GM23338 (cell line): ENCODE measurements at regions not wholly inside any gene's neighbourhood (a gene's known extent, or its start where the extent isn't known, plus 50 kb on each side); places are given as distances from the start of the nearest gene placed in this dataset.

Experiments
- ATAC-seq: fragments of 200-7000 bp; cut with Tn5 transposase; 3 replicates; pipeline ENCODE4 v1.9.1; 2020
- DNase-seq: peaks from one replicate; pipeline ENCODE4 v3.0.0-alpha.2; 2015; ENCODE audit warnings: low spot score
- H2AFZ ChIP-seq: fragments of 200-600 bp; sonication (generic); 2 replicates; pipeline ENCODE4 v1.8.0; 2016; ENCODE audit warnings: antibody characterized with exemption, mild to moderate bottlenecking, moderate library complexity
- H3F3A ChIP-seq: fragments of 200-600 bp; sonication (generic); replicated peaks from 2 replicates; pipeline ENCODE4 v1.8.0; 2017; ENCODE audit warnings: antibody characterized with exemption, mixed run types, low read depth
- H3K27ac ChIP-seq: fragments of 200-600 bp; sonication (generic); 2 replicates; pipeline ENCODE4 v1.6.1; 2016; ENCODE audit warnings: low read depth
- H3K27me3 ChIP-seq: fragments of 200-600 bp; sonication (generic); 2 replicates; pipeline ENCODE4 v1.8.0; 2016; ENCODE audit warnings: mild to moderate bottlenecking, mixed run types, moderate library complexity; ENCODE audit not compliant: insufficient read depth
- H3K36me3 ChIP-seq: fragments of 200-600 bp; sonication (generic); 2 replicates; pipeline ENCODE4 v1.8.0; 2016; ENCODE audit warnings: mild to moderate bottlenecking; ENCODE audit not compliant: insufficient read depth
- H3K4me1 ChIP-seq: fragments of 200-600 bp; sonication (generic); 2 replicates; pipeline ENCODE4 v1.8.0; 2016; ENCODE audit warnings: mild to moderate bottlenecking, moderate library complexity; ENCODE audit not compliant: insufficient read depth
- H3K4me2 ChIP-seq: fragments of 200-600 bp; sonication (generic); 2 replicates; pipeline ENCODE4 v1.7.1; 2017; ENCODE audit warnings: mixed run types
- H3K4me3 ChIP-seq: fragments of 200-600 bp; sonication (generic); 2 replicates; pipeline ENCODE4 v1.6.1; 2016; ENCODE audit warnings: mixed run types
- H3K79me2 ChIP-seq: fragments of 200-600 bp; sonication (generic); replicated peaks from 2 replicates; pipeline ENCODE4 v1.8.0; 2017; ENCODE audit warnings: mild to moderate bottlenecking; ENCODE audit not compliant: insufficient read depth
- H3K9me2 ChIP-seq: fragments of 200-600 bp; sonication (generic); 2 replicates; pipeline ENCODE4 v1.8.0; 2017; ENCODE audit not compliant: insufficient read depth
- H4K20me1 ChIP-seq: fragments of 200-600 bp; sonication (generic); replicated peaks from 2 replicates; pipeline ENCODE4 v1.8.0; 2017; ENCODE audit warnings: mild to moderate bottlenecking; ENCODE audit not compliant: insufficient read depth
- H3K27ac Mint-ChIP-seq: 2 replicates; pipeline ENCODE4 v1.8.0; 2020; ENCODE audit warnings: inconsistent platforms, mild to moderate bottlenecking, moderate library complexity, mixed read lengths
- H3K27me3 Mint-ChIP-seq: 3 replicates; pipeline ENCODE4 v1.8.0; 2022; ENCODE audit warnings: low read depth, mild to moderate bottlenecking, moderate library complexity, mixed read lengths, inconsistent platforms; ENCODE audit not compliant: insufficient read depth, poor library complexity
- H3K36me3 Mint-ChIP-seq: 3 replicates; pipeline ENCODE4 v1.8.0; 2021; ENCODE audit warnings: low read depth, mild to moderate bottlenecking, inconsistent platforms, moderate library complexity, mixed read lengths
- H3K4me1 Mint-ChIP-seq: 3 replicates; pipeline ENCODE4 v1.8.0; 2020; ENCODE audit warnings: mild to moderate bottlenecking, inconsistent platforms, mixed read lengths
- H3K4me3 Mint-ChIP-seq: 3 replicates; pipeline ENCODE4 v1.8.0; 2021; ENCODE audit warnings: moderate library complexity, mild to moderate bottlenecking, inconsistent platforms, mixed read lengths
- H3K9me3 Mint-ChIP-seq: 3 replicates; pipeline ENCODE4 v1.8.0; 2020; ENCODE audit warnings: moderate library complexity, mild to moderate bottlenecking, inconsistent platforms, mixed read lengths
- CREB1 ChIP-seq: fragments of 250-450 bp; sonication (Bioruptor Pico); IDR thresholded peaks from 2 replicates; pipeline ENCODE4 v1.5.0; 2020; ENCODE audit warnings: low read depth, mild to moderate bottlenecking, moderate library complexity
- CTCF ChIP-seq, 2 experiments: fragments of 200-600 bp in 1 of 2; sonication (generic) in 1 of 2; conservative IDR thresholded peaks; 2 replicates each; pipeline versions ENCODE4 v1.5.1 to v1.6.1; 2016 to 2017; ENCODE audit warnings: antibody characterized with exemption in 2 of 2, low read depth in 2 of 2, mild to moderate bottlenecking in 2 of 2, moderate library complexity in 1 of 2
- EZH2 ChIP-seq: fragments of 200-600 bp; sonication (generic); IDR thresholded peaks from one replicate; pipeline ENCODE4 v1.8.0; 2017; ENCODE audit warnings: antibody characterized with exemption, mild to moderate bottlenecking, low read depth; ENCODE audit not compliant: unreplicated experiment
- EZH2phosphoT487 ChIP-seq: fragments of 200-600 bp; sonication (generic); IDR thresholded peaks from one replicate; pipeline ENCODE4 v1.8.1; 2018; ENCODE audit warnings: antibody characterized with exemption; ENCODE audit not compliant: unreplicated experiment
- POLR2AphosphoS5 ChIP-seq: IDR thresholded peaks from 2 replicates; pipeline ENCODE4 v1.6.1; 2016; ENCODE audit warnings: antibody characterized with exemption, low read depth
- REST ChIP-seq: IDR thresholded peaks from one replicate; pipeline ENCODE4 v1.6.1; 2018; ENCODE audit warnings: antibody characterized with exemption; ENCODE audit not compliant: unreplicated experiment
- ZNF114 ChIP-seq: fragments of 250-450 bp; sonication (Bioruptor Pico); IDR thresholded peaks from 2 replicates; pipeline ENCODE4 v1.5.0; 2020; ENCODE audit warnings: mild to moderate bottlenecking, moderate library complexity
- ZNF331 ChIP-seq: fragments of 250-450 bp; sonication (Bioruptor Pico); IDR thresholded peaks from 2 replicates; pipeline ENCODE4 v1.5.0; 2020; ENCODE audit warnings: low read depth, mild to moderate bottlenecking, moderate library complexity
- ZNF462 ChIP-seq: fragments of 250-450 bp; sonication (Bioruptor Pico); IDR thresholded peaks from 2 replicates; pipeline ENCODE4 v1.5.0; 2020; ENCODE audit warnings: mild to moderate bottlenecking, moderate library complexity

GRCh38 chr12:42812086-42812485 lies 222.5 kb upstream of the PRICKLE1 start (continued):
- no peak for TF ChIP-seq ZNF462 (CRISPR knock-in tag)
- no peak for TF ChIP-seq CTCF (conservative IDR thresholded peaks at IDR 0.05; ENCODE audit: low read depth in 2 of 2)

GRCh38 chr12:42810006-42810405 lies 220.5 kb upstream of the PRICKLE1 start:
- no peak overlapping the region for H3K4me2 ChIP-seq
- H3K9me2 ChIP-seq = 0 out of 2 replicates have a peak, but pooled peaks cover 3% of the 10 kb centered on the region
- Mint-ChIP-seq H3K27me3 (peaks cover under 1% of the 10 kb centered on the region), H3K9me3 (no peaks in the 10 kb centered on the region), H3K27ac (no peak overlapping the region), H3K36me3 (no peaks in the 10 kb centered on the region), H3K4me3 (no peak overlapping the region), H3K4me1 (peaks cover 11% of the 10 kb centered on the region; the same call in 2 of the 3 replicates)
- no peaks in the 10 kb centered on the region for H4K20me1 ChIP-seq
- no peaks in the 10 kb centered on the region for H3K27me3 ChIP-seq
- H3K79me2 ChIP-seq = no peaks in the 10 kb centered on the region
- no peaks in the 10 kb centered on the region for H3F3A ChIP-seq
- H2AFZ ChIP-seq = no peak overlapping the region
- H3K4me3 ChIP-seq = no peak overlapping the region
- H3K36me3 ChIP-seq = no peaks in the 10 kb centered on the region
- no peak for DNase-seq
- ATAC-seq = no peak
- no peak overlapping the region for H3K27ac ChIP-seq
- H3K4me1 ChIP-seq = peaks cover 3% of the 10 kb centered on the region; the same call in 1 of the 2 replicates
- TF ChIP-seq REST (no peak), EZH2phosphoT487 (no peak), ZNF114 (CRISPR knock-in tag) (no peak), CREB1 (CRISPR knock-in tag) (no peak), EZH2 (no peak), POLR2AphosphoS5 (no peak), ZNF331 (CRISPR knock-in tag) (no peak)
